GM23248 (cell line): ENCODE measurements at regions not wholly inside any gene's neighbourhood (a gene's known extent, or its start where the extent isn't known, plus 50 kb on each side); places are given as distances from the start of the nearest gene placed in this dataset.

Experiments used
- EZH2 ChIP-seq: fragments of 200-600 bp; sonication (generic); IDR thresholded peaks from 2 replicates; pipeline ENCODE4 v1.6.1; 2018; ENCODE audit warnings: antibody characterized with exemption, mild to moderate bottlenecking; ENCODE audit not compliant: insufficient read depth, poor library complexity, severe bottlenecking
- EZH2phosphoT487 ChIP-seq: fragments of 200-600 bp; sonication (generic); IDR thresholded peaks from 2 replicates; pipeline ENCODE4 v1.6.1; 2018; ENCODE audit warnings: antibody characterized with exemption, moderate library complexity, mild to moderate bottlenecking, low read depth; ENCODE audit not compliant: insufficient read depth

DNA sequence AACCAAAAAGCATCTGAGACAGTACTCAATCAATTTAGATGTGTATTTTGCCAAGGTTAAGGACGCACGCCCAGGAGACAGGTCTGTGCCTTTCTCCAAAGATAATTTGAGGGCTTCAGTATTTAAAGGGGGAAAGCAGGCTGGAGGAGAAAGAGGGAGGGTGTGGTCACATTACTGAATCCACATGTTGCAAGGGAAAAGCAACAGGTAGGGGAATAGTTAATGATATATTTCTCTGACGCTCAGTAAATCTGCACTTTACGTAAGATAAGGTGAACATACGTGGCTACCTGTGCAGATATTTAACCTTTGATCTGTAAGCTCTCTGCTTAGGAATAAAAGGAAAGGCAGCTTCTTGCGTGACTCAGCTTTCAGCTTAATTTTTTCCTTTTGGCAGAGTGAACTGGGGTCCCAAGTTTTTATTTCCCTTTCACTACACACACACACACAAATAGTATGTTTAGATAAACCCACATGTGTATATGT lies 443.4 kb downstream of the NTRK2 start:
- TF ChIP-seq EZH2 = no peak
- TF ChIP-seq EZH2phosphoT487 = no peak
